ENCODE measurements at regions not wholly inside any gene's neighbourhood (a gene's known extent, or its start where the extent isn't known, plus 50 kb on each side); places are given as distances from the start of the nearest gene placed in this dataset.

GRCh38 chr16:55076053-55076452, 145.4 kb downstream of the IRX5 start:
- TF ChIP-seq, protein P1, sequence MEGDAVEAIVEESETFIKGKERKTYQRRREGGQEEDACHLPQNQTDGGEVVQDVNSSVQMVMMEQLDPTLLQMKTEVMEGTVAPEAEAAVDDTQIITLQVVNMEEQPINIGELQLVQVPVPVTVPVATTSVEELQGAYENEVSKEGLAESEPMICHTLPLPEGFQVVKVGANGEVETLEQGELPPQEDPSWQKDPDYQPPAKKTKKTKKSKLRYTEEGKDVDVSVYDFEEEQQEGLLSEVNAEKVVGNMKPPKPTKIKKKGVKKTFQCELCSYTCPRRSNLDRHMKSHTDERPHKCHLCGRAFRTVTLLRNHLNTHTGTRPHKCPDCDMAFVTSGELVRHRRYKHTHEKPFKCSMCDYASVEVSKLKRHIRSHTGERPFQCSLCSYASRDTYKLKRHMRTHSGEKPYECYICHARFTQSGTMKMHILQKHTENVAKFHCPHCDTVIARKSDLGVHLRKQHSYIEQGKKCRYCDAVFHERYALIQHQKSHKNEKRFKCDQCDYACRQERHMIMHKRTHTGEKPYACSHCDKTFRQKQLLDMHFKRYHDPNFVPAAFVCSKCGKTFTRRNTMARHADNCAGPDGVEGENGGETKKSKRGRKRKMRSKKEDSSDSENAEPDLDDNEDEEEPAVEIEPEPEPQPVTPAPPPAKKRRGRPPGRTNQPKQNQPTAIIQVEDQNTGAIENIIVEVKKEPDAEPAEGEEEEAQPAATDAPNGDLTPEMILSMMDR (IDR thresholded peaks at IDR 0.05), result no peak
- TF ChIP-seq EZH2 (IDR thresholded peaks at IDR 0.05; ENCODE audit: borderline replicate concordance, insufficient read depth, low read depth, low read length, poor library complexity, severe bottlenecking), result no peak
